Left ventricle myocardium inferior (tissue), 1 donor: ENCODE measurements at regions not wholly inside any gene's neighbourhood (a gene's known extent, or its start where the extent isn't known, plus 50 kb on each side); places are given as distances from the start of the nearest gene placed in this dataset.

Experiments
- DNase-seq: peaks from one replicate; pipeline ENCODE4 v3.0.0-alpha.2; 2020
- H3K27ac ChIP-seq: fragments of 200-600 bp; replicated peaks from 2 replicates; pipeline ENCODE4 v1.8.0; 2021
- H3K27me3 ChIP-seq: fragments of 200-600 bp; 2 replicates; pipeline ENCODE4 v1.8.0; 2021; ENCODE audit warnings: low read depth
- H3K36me3 ChIP-seq: fragments of 200-600 bp; 2 replicates; pipeline ENCODE4 v1.8.0; 2021
- H3K4me1 ChIP-seq: fragments of 200-600 bp; 2 replicates; pipeline ENCODE4 v1.8.0; 2021
- H3K4me3 ChIP-seq: fragments of 200-600 bp; 2 replicates; pipeline ENCODE4 v1.8.0; 2021; ENCODE audit warnings: mild to moderate bottlenecking, moderate library complexity
- H3K9me3 ChIP-seq: fragments of 200-600 bp; replicated peaks from 2 replicates; pipeline ENCODE4 v1.8.0; 2021
- CTCF ChIP-seq: fragments of 200-600 bp; IDR thresholded peaks from 2 replicates; pipeline ENCODE4 v1.8.0; 2021; ENCODE audit warnings: antibody characterized with exemption, mild to moderate bottlenecking, borderline replicate concordance
- intact Hi-C: fragments of 100-400 bp; cut with micrococcal nuclease; formaldehyde crosslinking; loops from one replicate; pipeline ENCODE4 v1.11.0; 2022
- donor health status: DM: no; HTN: yes; CAD: no; lungs with severe emphysema.

- H3K27ac ChIP-seq = no peak overlapping the region
- no peak for TF ChIP-seq CTCF
- no peak for DNase-seq
- intact Hi-C loops = no loop called here
- no peaks in the 10 kb centered on the region for H3K36me3 ChIP-seq
- H3K4me1 ChIP-seq = no peaks in the 10 kb centered on the region
- no peaks in the 10 kb centered on the region for H3K9me3 ChIP-seq
- no peak overlapping the region for H3K4me3 ChIP-seq
- no peaks in the 10 kb centered on the region for H3K27me3 ChIP-seq
These were observed 136.2 kb downstream of the ZPLD1 start for GRCh38 chr3:102571006-102571405.

GRCh38 chr3:102571720-102572384, 137.0 kb downstream of the ZPLD1 start:
- H3K9me3 ChIP-seq = no peaks in the 10 kb centered on the region
- H3K4me3 ChIP-seq = no peak overlapping the region
- TF ChIP-seq CTCF = no peak
- intact Hi-C loops = no loop called here
- no peak overlapping the region for H3K27ac ChIP-seq
- H3K36me3 ChIP-seq = no peaks in the 10 kb centered on the region
- no peaks in the 10 kb centered on the region for H3K4me1 ChIP-seq
- DNase-seq = no peak
- H3K27me3 ChIP-seq = no peaks in the 10 kb centered on the region

- Histone ChIP-seq H3K27me3 (no peaks in the 10 kb centered on the region), H3K9me3 (no peaks in the 10 kb centered on the region), H3K4me1 (no peaks in the 10 kb centered on the region), H3K4me3 (no peak overlapping the region), H3K27ac (no peak overlapping the region), H3K36me3 (no peaks in the 10 kb centered on the region)
- intact Hi-C loops = no loop called here
- TF ChIP-seq CTCF = no peak
- no peak for DNase-seq
These were observed 138.7 kb downstream of the ZPLD1 start for GRCh38 chr3:102573483-102574028.

GRCh38 chr3:102574355-102574754, 139.5 kb downstream of the ZPLD1 start:
- Histone ChIP-seq H3K4me1 (no peaks in the 10 kb centered on the region), H3K36me3 (no peaks in the 10 kb centered on the region), H3K27ac (no peak overlapping the region), H3K27me3 (no peaks in the 10 kb centered on the region), H3K4me3 (no peak overlapping the region), H3K9me3 (no peaks in the 10 kb centered on the region)
- intact Hi-C loops = no loop called here
- no peak for DNase-seq
- no peak for TF ChIP-seq CTCF

GRCh38 chr3:102576651-102577050, 141.8 kb downstream of the ZPLD1 start:
- H3K4me1 ChIP-seq = no peaks in the 10 kb centered on the region
- no peaks in the 10 kb centered on the region for H3K9me3 ChIP-seq
- intact Hi-C loops = no loop called here
- no peaks in the 10 kb centered on the region for H3K27me3 ChIP-seq
- TF ChIP-seq CTCF = no peak
- no peaks in the 10 kb centered on the region for H3K36me3 ChIP-seq
- DNase-seq = no peak
- H3K4me3 ChIP-seq = no peak overlapping the region
- no peak overlapping the region for H3K27ac ChIP-seq
